GM18502 (cell line): ENCODE measurements at regions not wholly inside any gene's neighbourhood (a gene's known extent, or its start where the extent isn't known, plus 50 kb on each side); places are given as distances from the start of the nearest gene placed in this dataset.

Source experiments
- ATAC-seq: cut with Tn5 transposase; IDR thresholded peaks from one replicate; pipeline ENCODE4 v1.9.1; 2021; ENCODE audit warnings: mild to moderate bottlenecking; ENCODE audit not compliant: unreplicated experiment, poor library complexity

DNA sequence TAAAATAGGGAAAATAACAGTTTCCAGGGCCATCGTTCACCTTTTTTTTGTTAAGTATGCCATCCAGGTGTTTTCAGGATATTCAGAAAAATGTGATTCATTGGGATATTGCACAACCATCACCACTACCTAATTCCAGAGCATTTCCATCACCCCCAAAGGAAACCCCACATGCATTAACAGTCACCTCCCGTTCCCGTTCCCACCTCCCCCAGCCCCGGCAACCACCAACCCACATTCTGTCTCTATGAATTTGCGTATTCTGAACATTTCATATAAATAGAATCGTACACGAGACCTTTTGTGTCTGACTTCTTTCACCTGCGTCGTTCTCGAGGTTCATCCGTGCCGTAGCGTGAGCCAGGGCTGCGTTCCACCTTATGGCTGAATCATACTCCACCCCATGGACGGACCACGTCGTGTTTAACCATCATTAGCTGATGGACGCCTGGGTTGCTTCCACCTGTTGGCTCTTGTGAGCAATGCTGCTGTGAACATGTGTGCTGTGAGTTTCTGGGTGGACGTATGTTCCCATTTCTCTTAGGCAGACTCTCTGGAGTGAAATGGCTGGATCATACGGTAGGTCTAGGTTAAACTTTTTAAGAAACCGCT lies 51.0 kb upstream of the NCOR2 start:
- no peak for ATAC-seq

DNA sequence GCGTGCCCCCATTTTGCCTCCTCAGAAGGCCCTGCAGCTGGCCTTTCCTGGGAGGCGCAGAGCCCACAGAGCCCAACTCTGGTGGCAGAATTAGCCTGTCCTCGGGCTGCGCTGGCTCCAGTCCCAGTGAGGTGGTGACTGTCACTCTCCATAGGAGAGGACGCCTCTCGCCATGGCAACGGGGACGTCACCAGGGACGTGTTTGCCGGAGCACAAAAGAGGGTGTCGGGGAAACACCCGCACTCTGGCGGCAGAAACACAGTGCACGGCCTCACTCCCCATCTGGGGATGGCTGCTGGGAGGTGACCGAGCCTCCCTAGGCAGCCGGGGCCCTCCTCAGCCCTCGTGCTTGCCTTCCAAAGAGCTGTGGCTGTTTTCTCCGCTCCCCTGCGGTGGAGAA lies 50.2 kb upstream of the NCOR2 start:
- ATAC-seq = no peak
